A673 (cell line): ENCODE measurements at regions not wholly inside any gene's neighbourhood (a gene's known extent, or its start where the extent isn't known, plus 50 kb on each side); places are given as distances from the start of the nearest gene placed in this dataset.

Source experiments
- BruUV-seq: library from RNA; stranded (reverse); fragments of 400-500 nt; replicated peaks from 2 replicates; lab custom pipeline; 2021; lab: Mats Ljungman, UMichigan
- CTCF ChIA-PET: fragments of 300-600 bp; sonication (Branson Sonifier 250); formaldehyde crosslinking; loops from one replicate; lab custom pipeline; 2022; ENCODE audit warnings: antibody characterized with exemption; lab: Charles Lee
- POLR2A ChIA-PET: fragments of 300-600 bp; sonication (Branson Sonifier 250); formaldehyde crosslinking; loops from one replicate; lab custom pipeline; 2022; ENCODE audit warnings: antibody characterized with exemption; ENCODE audit not compliant: low non-redundant PET; lab: Charles Lee
- DNase-seq: peaks from one replicate; pipeline ENCODE4 v3.0.0-alpha.2; 2015; ENCODE audit warnings: low spot score
- H3K27ac ChIP-seq: fragments of 200-600 bp; sonication (generic); 2 replicates; pipeline ENCODE4 v1.5.1; 2016; ENCODE audit warnings: mixed run types, low read depth, mild to moderate bottlenecking, mixed read lengths, antibody characterized with exemption, low read length; ENCODE audit not compliant: poor library complexity, severe bottlenecking
- H3K27me3 ChIP-seq: fragments of 200-600 bp; sonication (generic); replicated peaks from 2 replicates; pipeline ENCODE4 v1.6.1; 2017; ENCODE audit warnings: mixed run types, low read depth, mild to moderate bottlenecking, mixed read lengths, antibody characterized with exemption, low read length; ENCODE audit not compliant: insufficient read depth, poor library complexity
- H3K36me3 ChIP-seq: fragments of 200-600 bp; sonication (generic); 2 replicates; pipeline ENCODE4 v1.6.1; 2016; ENCODE audit warnings: mixed run types, mild to moderate bottlenecking, mixed read lengths, antibody characterized with exemption, low read length; ENCODE audit not compliant: insufficient read depth, poor library complexity, severe bottlenecking
- H3K4me1 ChIP-seq: fragments of 200-600 bp; sonication (generic); 2 replicates; pipeline ENCODE4 v1.6.1; 2017; ENCODE audit warnings: mixed run types, mild to moderate bottlenecking, mixed read lengths, antibody characterized with exemption, low read length; ENCODE audit not compliant: insufficient read depth, poor library complexity, severe bottlenecking
- H3K4me3 ChIP-seq: fragments of 200-600 bp; sonication (generic); 2 replicates; pipeline ENCODE4 v1.5.1; 2016; ENCODE audit warnings: low read depth, mixed run types, mild to moderate bottlenecking, mixed read lengths, low read length; ENCODE audit not compliant: poor library complexity, severe bottlenecking
- H3K9me3 ChIP-seq: fragments of 200-600 bp; sonication (generic); 2 replicates; pipeline ENCODE4 v1.6.1; 2016; ENCODE audit warnings: mixed run types, low read depth, mild to moderate bottlenecking, mixed read lengths, antibody characterized with exemption, low read length; ENCODE audit not compliant: poor library complexity, severe bottlenecking
- EZH2 ChIP-seq: fragments of 200-600 bp; sonication (generic); IDR thresholded peaks from 2 replicates; pipeline ENCODE4 v1.6.1; 2017; ENCODE audit warnings: borderline replicate concordance, low read depth, mild to moderate bottlenecking, mixed read lengths, antibody characterized with exemption, low read length; ENCODE audit not compliant: poor library complexity, severe bottlenecking
- intact Hi-C: fragments of 100-400 bp; cut with micrococcal nuclease; formaldehyde crosslinking; loops from one replicate; pipeline ENCODE4 v1.10.0; 2022; ENCODE audit not compliant: unreplicated experiment
- TF ChIP-seq, protein P1 (sequence below): fragments of 300-800, 200-600 bp; sonication (generic); conservative IDR thresholded peaks from 2 replicates; pipeline ENCODE4 v1.5.1; 2017; ENCODE audit warnings: low read depth, mild to moderate bottlenecking, antibody characterized with exemption, low read length, moderate library complexity, mixed read lengths

DNA sequence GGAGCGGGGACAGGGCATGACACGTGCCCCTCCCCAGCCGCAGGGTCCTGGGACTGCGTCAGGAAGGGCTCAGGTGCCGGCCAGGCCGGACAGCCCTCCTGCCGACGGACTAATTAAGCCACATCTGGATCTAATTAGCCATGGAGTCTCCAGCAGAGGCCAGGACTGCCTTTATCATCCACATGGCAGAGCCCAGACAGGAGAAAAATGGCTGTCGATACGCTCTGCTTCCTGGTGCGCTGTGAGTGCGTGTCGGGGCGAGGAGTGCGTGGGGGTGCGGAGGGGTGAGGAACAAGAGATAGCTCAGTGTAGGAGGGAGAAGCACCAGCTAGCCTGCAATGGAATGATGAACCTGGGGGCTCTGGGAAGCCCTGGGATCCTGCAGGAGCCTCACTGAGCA is 218.8 kb downstream of the IRF8 start:
- H3K4me3 ChIP-seq = no peak overlapping the region
- H3K9me3 ChIP-seq = no peaks in the 10 kb centered on the region
- CTCF ChIA-PET = no interaction called here
- no peak for DNase-seq
- POLR2A ChIA-PET = no interaction called here
- intact Hi-C loops = no loop called here
- no peaks in the 10 kb centered on the region for H3K36me3 ChIP-seq
- no peaks in the 10 kb centered on the region for H3K4me1 ChIP-seq
- no TSS peak for BruUV-seq
- no peak overlapping the region for H3K27ac ChIP-seq
- H3K27me3 ChIP-seq = peaks cover 66% of the 10 kb centered on the region
- TF ChIP-seq, protein P1, sequence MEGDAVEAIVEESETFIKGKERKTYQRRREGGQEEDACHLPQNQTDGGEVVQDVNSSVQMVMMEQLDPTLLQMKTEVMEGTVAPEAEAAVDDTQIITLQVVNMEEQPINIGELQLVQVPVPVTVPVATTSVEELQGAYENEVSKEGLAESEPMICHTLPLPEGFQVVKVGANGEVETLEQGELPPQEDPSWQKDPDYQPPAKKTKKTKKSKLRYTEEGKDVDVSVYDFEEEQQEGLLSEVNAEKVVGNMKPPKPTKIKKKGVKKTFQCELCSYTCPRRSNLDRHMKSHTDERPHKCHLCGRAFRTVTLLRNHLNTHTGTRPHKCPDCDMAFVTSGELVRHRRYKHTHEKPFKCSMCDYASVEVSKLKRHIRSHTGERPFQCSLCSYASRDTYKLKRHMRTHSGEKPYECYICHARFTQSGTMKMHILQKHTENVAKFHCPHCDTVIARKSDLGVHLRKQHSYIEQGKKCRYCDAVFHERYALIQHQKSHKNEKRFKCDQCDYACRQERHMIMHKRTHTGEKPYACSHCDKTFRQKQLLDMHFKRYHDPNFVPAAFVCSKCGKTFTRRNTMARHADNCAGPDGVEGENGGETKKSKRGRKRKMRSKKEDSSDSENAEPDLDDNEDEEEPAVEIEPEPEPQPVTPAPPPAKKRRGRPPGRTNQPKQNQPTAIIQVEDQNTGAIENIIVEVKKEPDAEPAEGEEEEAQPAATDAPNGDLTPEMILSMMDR = no peak
- TF ChIP-seq EZH2 = no peak

DNA sequence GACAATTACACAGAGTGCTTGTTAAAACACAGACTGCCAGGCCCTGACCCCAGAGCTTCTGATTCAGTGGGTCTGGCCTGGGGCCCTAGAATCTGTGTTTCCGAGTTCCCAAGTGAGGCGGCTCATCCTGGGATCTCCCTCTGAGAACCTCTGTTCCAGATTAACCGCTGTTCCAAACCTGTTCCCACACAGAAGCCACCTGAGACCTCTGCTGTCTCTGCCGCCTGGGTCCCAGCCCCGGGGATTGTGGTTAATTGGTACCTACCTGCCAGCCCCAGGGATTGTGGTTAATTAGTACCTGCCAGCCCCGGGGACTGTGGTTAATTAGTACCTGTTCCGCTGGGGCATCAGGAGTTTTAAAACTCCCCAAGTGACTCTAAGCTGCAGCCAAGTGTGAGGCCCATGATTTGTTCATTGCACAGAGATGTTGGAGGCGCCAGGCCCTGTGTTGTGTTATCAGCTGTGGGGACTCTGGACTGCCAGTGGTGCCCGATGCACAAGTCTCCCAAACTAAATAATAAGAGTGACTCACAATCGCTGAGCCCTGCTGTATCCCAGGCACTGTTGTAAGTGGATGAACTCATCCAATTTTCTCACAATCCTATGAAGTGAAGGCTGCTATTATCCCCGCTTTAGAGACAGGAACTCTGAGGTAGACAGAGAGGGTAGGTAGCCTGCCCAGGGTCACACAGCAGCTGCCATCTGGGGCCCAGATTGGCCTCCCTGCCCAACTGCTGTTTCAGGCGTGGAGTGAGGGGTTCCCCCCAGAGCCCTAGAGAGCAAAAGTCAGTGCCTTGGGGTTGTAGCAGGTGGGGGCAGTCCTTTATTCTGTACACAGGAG is 219.7 kb downstream of the IRF8 start:
- no peak for DNase-seq
- TF ChIP-seq, protein P1 = no peak
- no peak for TF ChIP-seq EZH2
- H3K4me1 ChIP-seq = no peaks in the 10 kb centered on the region
- BruUV-seq = no TSS peak
- ChIA-PET POLR2A (no interaction called here), CTCF (no interaction called here)
- no peaks in the 10 kb centered on the region for H3K36me3 ChIP-seq
- no peak overlapping the region for H3K27ac ChIP-seq
- peaks cover 71% of the 10 kb centered on the region for H3K27me3 ChIP-seq
- intact Hi-C loops = no loop called here
- H3K4me3 ChIP-seq = no peak overlapping the region
- no peaks in the 10 kb centered on the region for H3K9me3 ChIP-seq

DNA sequence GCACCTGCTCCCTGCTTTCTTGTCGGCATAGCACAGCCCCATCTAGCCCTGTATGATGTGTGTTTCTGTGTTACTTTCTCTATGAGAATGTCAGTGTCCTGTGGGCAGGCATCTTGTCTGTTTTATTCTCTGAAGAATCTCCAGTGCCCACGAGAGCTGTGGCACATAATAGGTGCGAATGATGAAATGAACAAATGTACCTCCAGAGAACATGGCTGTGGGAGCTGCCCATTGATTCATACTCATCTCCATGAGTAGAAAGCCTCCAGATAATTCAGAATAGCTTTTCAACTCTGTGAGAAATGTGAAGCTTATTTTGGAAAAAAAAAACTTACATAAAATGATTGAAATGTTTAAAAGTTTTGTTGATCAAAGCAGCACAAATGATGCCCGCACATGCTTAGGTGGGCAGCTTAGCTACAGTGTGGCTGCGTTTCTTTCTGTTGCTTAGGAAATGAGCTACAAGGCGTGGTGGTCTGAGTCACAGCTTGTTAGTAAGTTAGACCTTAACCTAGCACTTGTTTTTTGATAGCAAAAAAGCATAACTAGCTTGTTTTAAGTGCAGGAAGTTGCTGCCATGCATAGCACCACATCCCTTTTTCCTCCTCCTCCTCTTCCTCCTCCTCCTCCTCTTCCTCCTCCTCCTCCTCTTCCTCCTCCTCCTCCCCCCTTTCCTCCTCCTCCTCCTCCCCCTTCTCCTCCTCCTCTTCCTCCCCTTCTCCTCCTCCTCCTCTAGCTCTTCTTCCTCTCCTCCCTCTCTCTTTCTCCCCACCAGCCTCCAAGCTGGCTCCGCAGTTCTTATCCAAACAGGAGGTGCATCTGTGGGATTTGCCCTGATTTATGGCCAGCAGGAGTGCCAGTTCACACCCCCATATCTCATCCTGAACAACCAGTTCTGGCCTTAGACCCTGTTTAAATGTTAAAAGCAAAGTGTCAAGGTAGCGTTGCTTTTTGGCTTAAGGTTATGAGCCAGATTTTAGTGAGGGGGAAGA is 221.5 kb downstream of the IRF8 start:
- H3K9me3 ChIP-seq = no peaks in the 10 kb centered on the region
- no peaks in the 10 kb centered on the region for H3K4me1 ChIP-seq
- no peaks in the 10 kb centered on the region for H3K36me3 ChIP-seq
- DNase-seq = no peak
- CTCF ChIA-PET = no interaction called here
- no TSS peak for BruUV-seq
- TF ChIP-seq, protein P1 = no peak
- TF ChIP-seq EZH2 = no peak
- intact Hi-C loops = no loop called here
- peaks cover 85% of the 10 kb centered on the region for H3K27me3 ChIP-seq
- H3K27ac ChIP-seq = no peak overlapping the region
- no peak overlapping the region for H3K4me3 ChIP-seq
- POLR2A ChIA-PET = no interaction called here
